GM10266 (cell line): ENCODE measurements at regions not wholly inside any gene's neighbourhood (a gene's known extent, or its start where the extent isn't known, plus 50 kb on each side); places are given as distances from the start of the nearest gene placed in this dataset.

Experiments used
- DNase-seq: peaks from one replicate; pipeline ENCODE4 v3.0.0; 2012; ENCODE audit errors: extremely low spot score
- TF ChIP-seq, protein P1 (sequence below): IDR thresholded peaks from 2 replicates; pipeline ENCODE4 v1.5.1; 2012; ENCODE audit warnings: mild to moderate bottlenecking, low read depth; ENCODE audit not compliant: control insufficient read depth, insufficient read depth; ENCODE audit errors: missing control alignments

DNA sequence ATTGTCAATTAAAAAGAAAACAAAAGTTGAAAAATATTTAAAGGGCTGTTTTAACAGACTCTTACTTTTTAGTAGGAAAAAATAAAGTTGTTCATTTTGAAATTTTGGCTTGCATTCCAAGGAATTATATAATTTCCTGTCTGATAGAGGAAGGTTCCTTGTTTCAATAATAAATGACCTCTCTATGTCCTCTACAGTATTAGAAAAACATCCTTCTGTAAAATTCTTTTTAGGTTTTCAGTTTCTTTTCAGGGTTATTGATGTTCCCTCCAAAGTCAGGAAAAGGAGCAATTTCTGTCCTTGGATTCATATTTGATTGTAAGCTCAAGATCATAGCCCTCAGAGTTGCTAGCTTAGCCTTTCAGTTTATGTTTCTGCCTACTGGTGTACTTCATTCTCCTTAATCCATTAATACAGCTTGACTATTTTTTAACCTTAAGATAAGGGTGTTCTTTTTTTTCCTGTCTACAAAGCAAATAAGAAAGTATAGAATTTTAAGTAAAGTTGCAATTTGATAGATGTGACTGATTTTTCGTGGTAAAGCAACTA lies 125.2 kb upstream of the COL3A1 start:
- no peak for DNase-seq
- TF ChIP-seq, protein P1, sequence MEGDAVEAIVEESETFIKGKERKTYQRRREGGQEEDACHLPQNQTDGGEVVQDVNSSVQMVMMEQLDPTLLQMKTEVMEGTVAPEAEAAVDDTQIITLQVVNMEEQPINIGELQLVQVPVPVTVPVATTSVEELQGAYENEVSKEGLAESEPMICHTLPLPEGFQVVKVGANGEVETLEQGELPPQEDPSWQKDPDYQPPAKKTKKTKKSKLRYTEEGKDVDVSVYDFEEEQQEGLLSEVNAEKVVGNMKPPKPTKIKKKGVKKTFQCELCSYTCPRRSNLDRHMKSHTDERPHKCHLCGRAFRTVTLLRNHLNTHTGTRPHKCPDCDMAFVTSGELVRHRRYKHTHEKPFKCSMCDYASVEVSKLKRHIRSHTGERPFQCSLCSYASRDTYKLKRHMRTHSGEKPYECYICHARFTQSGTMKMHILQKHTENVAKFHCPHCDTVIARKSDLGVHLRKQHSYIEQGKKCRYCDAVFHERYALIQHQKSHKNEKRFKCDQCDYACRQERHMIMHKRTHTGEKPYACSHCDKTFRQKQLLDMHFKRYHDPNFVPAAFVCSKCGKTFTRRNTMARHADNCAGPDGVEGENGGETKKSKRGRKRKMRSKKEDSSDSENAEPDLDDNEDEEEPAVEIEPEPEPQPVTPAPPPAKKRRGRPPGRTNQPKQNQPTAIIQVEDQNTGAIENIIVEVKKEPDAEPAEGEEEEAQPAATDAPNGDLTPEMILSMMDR: no peak

- TF ChIP-seq, protein P1: no peak
- DNase-seq: no peak
These were observed 123.4 kb upstream of the COL3A1 start for GRCh38 chr2:188850786-188851185.

DNA sequence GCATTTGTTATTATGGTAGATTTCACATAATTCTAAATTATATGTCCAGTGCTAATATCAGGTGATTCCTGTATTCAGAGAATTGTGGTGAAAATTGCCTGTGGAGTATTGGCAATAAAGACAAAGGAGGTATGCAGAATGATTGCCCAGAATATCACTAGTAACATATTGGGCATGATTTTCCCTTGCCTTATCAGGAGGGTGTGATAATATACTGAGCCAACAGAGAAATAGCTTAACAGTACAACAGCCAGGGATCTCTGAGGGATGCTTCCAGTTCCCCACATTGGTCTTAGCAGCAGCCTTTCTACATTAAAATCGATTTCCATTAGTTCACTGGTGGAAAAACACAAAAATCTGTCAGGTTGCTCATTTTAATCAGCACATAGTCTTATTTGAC lies 122.9 kb upstream of the COL3A1 start:
- no peak for DNase-seq
- TF ChIP-seq, protein P1: no peak

DNA sequence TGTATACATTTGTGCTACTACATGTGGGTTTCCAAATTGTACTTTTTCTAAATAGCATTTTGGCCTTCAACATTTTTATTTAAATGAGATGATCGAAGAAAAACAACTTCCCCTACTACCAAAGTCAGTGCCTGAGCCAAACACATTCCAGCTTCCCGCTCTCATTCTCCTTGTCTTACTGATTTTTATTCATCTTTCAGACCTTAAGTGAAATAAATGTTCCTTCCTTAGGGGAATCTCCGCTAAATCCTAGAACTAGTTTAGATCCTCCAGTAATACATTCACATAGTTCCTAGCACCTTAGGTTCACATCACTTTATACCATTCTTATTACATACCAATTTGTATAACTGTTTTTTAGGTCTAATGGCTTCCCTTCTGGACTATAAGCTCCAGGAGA lies 122.3 kb upstream of the COL3A1 start:
- TF ChIP-seq, protein P1: no peak

DNA sequence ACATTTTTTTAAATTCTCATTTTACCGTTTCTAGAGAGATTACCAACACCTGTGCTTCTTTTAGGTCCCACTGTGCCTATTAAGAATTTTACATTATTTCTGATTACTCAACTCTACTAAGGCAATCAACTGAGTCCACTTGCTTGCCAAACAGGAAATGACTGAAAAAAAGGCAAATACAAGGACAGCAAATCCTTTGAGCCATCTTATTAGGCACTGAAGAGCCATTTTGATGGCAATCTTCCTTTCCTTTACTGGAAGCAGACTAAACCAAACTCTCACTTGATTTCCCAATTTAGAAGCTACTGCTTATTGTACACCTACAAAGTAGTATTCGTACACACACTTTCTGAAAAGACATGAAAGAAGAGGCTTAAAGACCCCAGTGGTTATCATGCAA lies 121.4 kb upstream of the COL3A1 start:
- TF ChIP-seq, protein P1: no peak
- DNase-seq: no peak

More for the DNA sequence above, 122.3 kb upstream of the COL3A1 start:
- no peak for DNase-seq

- TF ChIP-seq, protein P1: no peak
- DNase-seq: no peak
These were observed 120.9 kb upstream of the COL3A1 start for GRCh38 chr2:188853307-188853706.

GRCh38 chr2:188865681-188866080 lies 108.5 kb upstream of the COL3A1 start:
- DNase-seq: no peak
- TF ChIP-seq, protein P1: no peak
